ENCODE measurements at regions not wholly inside any gene's neighbourhood (a gene's known extent, or its start where the extent isn't known, plus 50 kb on each side); places are given as distances from the start of the nearest gene placed in this dataset.
"Not testable (repeated sequence)": the region's sequence is repeated elsewhere in the genome, so short reads cannot be mapped to it uniquely, and the experiment has no call there.

DNA sequence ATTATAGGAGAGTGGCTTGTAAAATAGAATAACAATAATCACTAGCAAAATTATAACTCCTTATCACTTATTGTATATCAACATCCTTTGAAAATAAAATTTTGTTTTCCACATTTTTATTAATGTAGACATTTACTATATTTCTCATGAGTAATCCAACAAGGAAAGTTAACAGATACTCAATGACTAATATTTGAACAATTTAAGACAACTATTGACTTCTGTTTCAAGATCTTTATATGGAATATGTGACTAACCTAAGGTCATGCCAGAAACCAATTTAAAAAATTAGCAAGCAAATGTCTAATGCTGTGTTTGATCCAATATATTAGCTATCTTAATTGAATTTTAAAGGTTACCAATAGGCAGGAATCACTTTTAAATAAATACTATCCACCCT lies 638.5 kb upstream of the FLRT2 start:
- H3K9ac ChIP-seq: no peak overlapping the region
- no peak for TF ChIP-seq Cebpa-rat (IDR thresholded peaks at IDR 0.05)
- H3K9me3 ChIP-seq (replicated peaks in 1 of 11): peaks cover 0 to 1% (median 0%) of the 10 kb centered on the region in 11 experiments; a peak in 2 of 22 replicates
- H3K4me1 ChIP-seq: no peaks in the 10 kb centered on the region
- no peak overlapping the region for H3K4me2 ChIP-seq
- no peak overlapping the region for H3K27ac ChIP-seq
- H4K20me1 ChIP-seq: no peaks in the 10 kb centered on the region
- no peaks in the 10 kb centered on the region for H3K36me3 ChIP-seq
- no peaks in the 10 kb centered on the region for H3K27me3 ChIP-seq
- H3K4me3 ChIP-seq: no peak overlapping the region

DNA sequence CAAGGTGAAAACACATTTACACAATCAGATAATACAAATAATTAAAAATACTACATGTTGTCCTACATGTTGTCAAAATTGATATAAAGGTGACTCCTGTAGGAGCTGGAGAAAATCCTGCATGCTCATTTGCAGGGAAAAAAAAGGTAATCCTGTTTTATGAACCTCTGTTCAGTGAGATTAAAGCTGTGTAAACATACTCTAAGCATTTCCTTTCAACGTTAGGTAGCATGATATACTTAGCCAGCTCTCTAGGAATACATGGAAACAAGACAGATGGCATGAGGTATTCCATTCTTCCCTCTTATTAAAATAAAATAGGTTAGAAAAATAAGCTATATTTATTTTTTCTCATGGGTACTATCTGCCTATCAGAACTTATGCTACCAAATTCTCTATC lies 635.7 kb upstream of the FLRT2 start:
- H3K9ac ChIP-seq: no peak overlapping the region

DNA sequence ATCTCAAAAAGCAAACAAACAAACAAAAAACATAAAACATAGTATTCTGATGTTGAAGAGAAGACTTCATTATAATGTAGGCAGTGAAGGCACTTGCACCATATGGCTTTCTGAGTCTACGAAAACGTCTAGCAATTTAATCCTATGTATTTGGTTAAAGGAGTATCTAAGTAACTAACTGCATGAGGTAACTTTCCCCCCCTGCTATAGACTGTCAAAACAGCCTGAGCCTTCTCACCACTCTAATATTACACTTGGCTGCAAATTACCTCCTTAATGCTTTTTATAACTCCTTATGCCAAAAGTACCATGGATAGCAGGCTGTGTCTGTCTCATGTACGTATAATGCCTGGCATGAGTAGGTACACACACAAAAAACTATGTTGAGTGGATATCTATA lies 607.6 kb upstream of the FLRT2 start:
- Histone ChIP-seq H3K9ac (no peak overlapping the region), H3K36me3 (no peaks in the 10 kb centered on the region), H4K20me1 (no peaks in the 10 kb centered on the region), H3K27me3 (no peaks in the 10 kb centered on the region), H3K4me3 (no peak overlapping the region), H3K27ac (no peak overlapping the region), H3K9me3 (replicated peaks in 1 of 11) (no peaks in the 10 kb centered on the region), H3K4me1 (no peaks in the 10 kb centered on the region), H3K4me2 (no peak overlapping the region)
- no peak for TF ChIP-seq Cebpa-rat (IDR thresholded peaks at IDR 0.05)

More for the DNA sequence above, 635.7 kb upstream of the FLRT2 start:
- Histone ChIP-seq H3K4me1 (no peaks in the 10 kb centered on the region), H3K4me2 (no peak overlapping the region), H3K27ac (no peak overlapping the region), H4K20me1 (no peaks in the 10 kb centered on the region), H3K9me3 (replicated peaks in 1 of 11) (no peaks in the 10 kb centered on the region), H3K4me3 (no peak overlapping the region), H3K27me3 (no peaks in the 10 kb centered on the region), H3K36me3 (no peaks in the 10 kb centered on the region)
- TF ChIP-seq Cebpa-rat (IDR thresholded peaks at IDR 0.05): no peak

DNA sequence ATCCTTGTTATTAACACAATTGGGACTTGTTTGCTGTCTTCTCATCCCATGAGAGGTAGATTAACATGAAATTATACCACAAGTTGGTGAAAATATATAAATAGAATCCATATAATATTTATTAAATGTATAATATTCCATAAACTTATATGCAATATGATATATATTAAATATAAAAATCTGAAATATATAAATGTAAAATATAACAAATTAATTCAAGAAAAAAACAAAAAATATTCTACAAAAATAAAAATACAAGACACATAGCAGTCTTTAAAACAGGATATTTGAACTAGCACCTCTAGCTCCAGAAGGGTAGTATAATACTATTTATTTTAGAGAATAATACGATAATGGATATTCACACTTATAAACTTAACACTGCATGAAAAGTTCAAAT lies 603.3 kb upstream of the FLRT2 start:
- Histone ChIP-seq H3K36me3 (no peaks in the 10 kb centered on the region), H3K27me3 (no peaks in the 10 kb centered on the region), H3K4me3 (no peak overlapping the region), H3K4me2 (no peak overlapping the region), H3K9me3 (replicated peaks in 1 of 11) (no peaks in the 10 kb centered on the region), H3K4me1 (no peaks in the 10 kb centered on the region), H3K9ac (no peak overlapping the region), H3K27ac (no peak overlapping the region), H4K20me1 (no peaks in the 10 kb centered on the region)
- TF ChIP-seq Cebpa-rat (IDR thresholded peaks at IDR 0.05): no peak

DNA sequence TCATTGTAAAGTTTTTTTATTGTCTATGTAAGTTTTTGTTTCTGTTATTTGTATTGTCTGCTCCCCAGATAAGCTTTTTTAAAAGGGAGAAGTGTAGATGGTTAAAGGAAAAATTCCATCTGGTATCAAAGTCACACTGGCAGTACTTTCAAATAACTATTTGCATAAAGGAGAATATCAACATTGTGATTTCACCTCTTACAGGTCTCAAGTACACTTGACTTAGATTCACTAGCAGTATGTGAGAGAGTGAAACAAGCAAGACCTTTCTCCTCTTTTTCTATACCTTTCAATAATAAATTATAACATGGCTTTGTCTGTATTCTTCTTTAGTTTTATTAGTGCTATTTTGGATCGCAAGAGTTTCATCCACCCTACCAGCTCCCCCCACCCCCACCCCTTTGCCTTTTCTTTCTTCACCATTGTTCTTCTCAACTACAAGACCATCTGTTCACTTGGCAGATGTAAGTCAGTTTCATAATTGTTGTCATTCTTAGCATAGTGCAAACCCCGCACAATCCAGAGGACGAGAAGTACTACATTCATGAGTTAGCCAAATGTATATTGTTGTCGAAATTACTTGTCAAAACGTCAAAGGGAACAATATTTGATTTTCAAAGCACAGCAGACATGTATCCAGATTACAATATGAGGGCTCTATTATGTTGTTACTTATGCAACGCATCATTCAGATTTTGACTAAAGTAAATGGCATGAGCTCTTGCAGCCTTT lies 602.7 kb upstream of the FLRT2 start:
- H3K4me3 ChIP-seq: no peak overlapping the region
- TF ChIP-seq Cebpa-rat (IDR thresholded peaks at IDR 0.05): no peak
- H3K9me3 ChIP-seq (replicated peaks in 1 of 11): no peaks in the 10 kb centered on the region
- H4K20me1 ChIP-seq: no peaks in the 10 kb centered on the region
- H3K27me3 ChIP-seq: no peaks in the 10 kb centered on the region
- no peak overlapping the region for H3K9ac ChIP-seq
- no peak overlapping the region for H3K4me2 ChIP-seq
- no peaks in the 10 kb centered on the region for H3K36me3 ChIP-seq
- no peak overlapping the region for H3K27ac ChIP-seq
- H3K4me1 ChIP-seq: no peaks in the 10 kb centered on the region

DNA sequence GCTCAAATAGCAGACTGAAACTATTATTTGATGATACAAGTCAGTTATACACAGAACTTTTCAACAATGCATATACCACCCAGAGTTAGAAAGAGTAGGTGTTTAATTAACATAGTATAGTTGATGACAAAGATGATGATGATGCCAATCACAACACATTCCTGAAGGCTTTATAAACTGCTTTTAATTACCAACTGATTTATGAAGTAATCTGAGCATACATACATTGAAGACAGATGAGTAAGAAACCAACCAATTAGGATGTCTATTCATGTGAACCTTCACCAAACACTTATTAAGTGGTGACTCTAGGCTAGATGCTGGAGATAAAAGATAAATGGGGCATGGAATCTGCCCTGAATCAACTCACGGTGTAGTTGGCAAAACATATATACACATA lies 600.9 kb upstream of the FLRT2 start:
- Histone ChIP-seq H3K4me3 (no peak overlapping the region), H3K4me1 (no peaks in the 10 kb centered on the region), H3K9me3 (replicated peaks in 1 of 11) (no peaks in the 10 kb centered on the region), H3K27me3 (no peaks in the 10 kb centered on the region), H3K36me3 (no peaks in the 10 kb centered on the region), H4K20me1 (no peaks in the 10 kb centered on the region), H3K4me2 (no peak overlapping the region), H3K27ac (no peak overlapping the region), H3K9ac (no peak overlapping the region)
- no peak for TF ChIP-seq Cebpa-rat (IDR thresholded peaks at IDR 0.05)

DNA sequence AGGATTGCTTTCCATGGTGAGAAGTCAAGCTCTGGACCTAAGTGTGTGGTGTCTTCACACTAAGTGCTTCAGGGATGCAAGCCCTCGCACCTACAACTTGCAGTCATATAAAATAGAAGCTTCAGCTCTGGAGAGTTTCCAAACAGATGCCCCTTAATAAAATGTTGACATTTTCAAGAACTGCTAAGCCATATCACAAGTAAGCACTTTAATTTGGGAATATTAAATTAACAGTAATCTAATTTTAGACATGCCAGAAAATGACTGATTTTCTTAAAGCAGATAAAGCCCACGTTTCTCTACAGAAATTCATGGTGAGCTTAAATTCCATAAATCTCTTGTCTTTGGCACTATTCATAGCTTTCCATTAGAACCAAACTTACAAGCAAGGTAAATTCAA lies 600.1 kb upstream of the FLRT2 start:
- no peaks in the 10 kb centered on the region for H3K36me3 ChIP-seq
- no peak overlapping the region for H3K4me2 ChIP-seq
- no peak overlapping the region for H3K4me3 ChIP-seq
- no peaks in the 10 kb centered on the region for H4K20me1 ChIP-seq
- no peaks in the 10 kb centered on the region for H3K4me1 ChIP-seq
- TF ChIP-seq Cebpa-rat (IDR thresholded peaks at IDR 0.05): no peak
- no peaks in the 10 kb centered on the region for H3K9me3 ChIP-seq (replicated peaks in 1 of 11)
- H3K27me3 ChIP-seq: no peaks in the 10 kb centered on the region
- no peak overlapping the region for H3K27ac ChIP-seq
- H3K9ac ChIP-seq: no peak overlapping the region

DNA sequence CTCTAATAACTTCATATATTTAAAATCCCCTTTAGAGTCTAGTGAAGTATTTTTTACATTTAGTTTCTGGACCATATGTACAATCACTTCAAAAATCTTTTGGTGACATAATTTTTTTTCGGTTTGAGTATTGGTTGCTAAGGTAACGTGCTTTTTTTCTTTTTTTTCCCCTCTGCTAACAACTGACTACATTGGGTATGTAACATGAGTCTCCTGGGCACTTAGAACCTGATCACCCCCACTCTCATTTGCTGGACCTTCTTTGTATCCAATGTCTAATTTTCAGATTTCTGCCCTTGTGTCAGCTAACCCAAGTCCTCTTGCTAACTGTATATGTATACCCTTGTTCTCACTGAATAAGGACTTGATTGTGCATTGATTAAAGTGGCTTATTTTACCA lies 592.9 kb upstream of the FLRT2 start:
- no peaks in the 10 kb centered on the region for H3K4me1 ChIP-seq
- no peak overlapping the region for H3K4me3 ChIP-seq
- TF ChIP-seq Cebpa-rat (IDR thresholded peaks at IDR 0.05): no peak
- H3K9me3 ChIP-seq (replicated peaks in 1 of 11): no peaks in the 10 kb centered on the region
- no peak overlapping the region for H3K27ac ChIP-seq
- no peak overlapping the region for H3K9ac ChIP-seq
- no peaks in the 10 kb centered on the region for H3K36me3 ChIP-seq
- no peaks in the 10 kb centered on the region for H4K20me1 ChIP-seq
- no peak overlapping the region for H3K4me2 ChIP-seq
- H3K27me3 ChIP-seq: no peaks in the 10 kb centered on the region

DNA sequence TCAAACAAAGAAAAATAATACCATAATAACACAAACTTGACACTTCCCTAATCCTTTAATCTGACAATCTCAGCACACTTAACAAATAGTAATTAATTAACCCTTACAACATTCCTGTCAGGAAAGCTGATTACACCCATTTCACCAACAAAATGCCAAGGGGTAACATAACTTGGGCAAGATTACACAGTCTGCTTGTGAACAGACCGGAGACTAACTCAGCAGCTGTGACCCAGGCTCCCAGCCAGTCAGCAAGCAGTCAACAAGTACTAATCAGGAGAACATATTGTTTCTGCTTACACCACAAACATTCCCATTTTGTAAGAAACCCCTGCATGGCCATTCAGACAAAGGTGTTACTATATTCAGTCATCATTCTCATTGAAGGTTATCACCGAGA lies 592.5 kb upstream of the FLRT2 start:
- Histone ChIP-seq H3K27ac (no peak overlapping the region), H3K36me3 (no peaks in the 10 kb centered on the region), H3K27me3 (no peaks in the 10 kb centered on the region), H3K4me3 (no peak overlapping the region), H3K4me2 (no peak overlapping the region), H3K4me1 (no peaks in the 10 kb centered on the region), H3K9me3 (replicated peaks in 1 of 11) (no peaks in the 10 kb centered on the region), H3K9ac (no peak overlapping the region), H4K20me1 (no peaks in the 10 kb centered on the region)
- no peak for TF ChIP-seq Cebpa-rat (IDR thresholded peaks at IDR 0.05)

DNA sequence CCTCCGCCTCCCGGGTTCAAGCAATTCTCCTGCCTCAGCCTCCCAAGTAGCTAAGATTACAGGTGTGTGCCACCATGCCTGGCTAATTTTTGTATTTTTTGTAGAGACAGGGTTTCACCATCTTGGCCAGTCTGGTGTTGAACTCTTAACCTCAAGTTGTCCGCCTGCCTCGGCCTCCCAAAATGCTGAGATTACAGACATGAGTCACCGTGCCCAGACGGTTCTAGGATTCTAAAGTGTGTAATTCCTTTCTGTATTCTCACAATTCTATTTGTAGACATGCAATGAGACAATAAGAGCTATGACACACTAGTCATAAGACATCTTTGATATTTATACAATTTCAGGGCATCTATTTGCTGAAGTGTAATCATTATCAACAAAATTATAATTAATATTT lies 585.0 kb upstream of the FLRT2 start:
- not testable (repeated sequence) for H3K9me3 ChIP-seq (replicated peaks in 1 of 11); H3K4me1 ChIP-seq; H3K9ac ChIP-seq; H3K27me3 ChIP-seq; H4K20me1 ChIP-seq; H3K36me3 ChIP-seq; H3K4me2 ChIP-seq; H3K27ac ChIP-seq; H3K4me3 ChIP-seq

All from BLaER1 treated with 17β-estradiol and CSF1 and Interleukin-3, amounts not matched to agents 10 nM and 100 nM (cell line).